Body of pancreas (tissue), 4 donors: ENCODE measurements at regions not wholly inside any gene's neighbourhood (a gene's known extent, or its start where the extent isn't known, plus 50 kb on each side); places are given as distances from the start of the nearest gene placed in this dataset.

ENCODE experiments used
- POLR2A ChIP-seq, 3 donors: fragments of 450-650 bp; IDR thresholded peaks; one replicate each; pipeline ENCODE4 v1.6.1; 2016; ENCODE audit warnings: antibody characterized with exemption in 3 of 3, mild to moderate bottlenecking in 2 of 3
- TF ChIP-seq, protein P1 (sequence below), 7 experiments: fragments of 450-650 bp in 4 of 7; fragments of 200-600 bp in 3 of 7; sonication (generic) in 3 of 7; IDR thresholded peaks; one replicate each; pipeline ENCODE4 v1.5.1; 2016 to 2019; ENCODE audit warnings: antibody characterized with exemption in 7 of 7

DNA sequence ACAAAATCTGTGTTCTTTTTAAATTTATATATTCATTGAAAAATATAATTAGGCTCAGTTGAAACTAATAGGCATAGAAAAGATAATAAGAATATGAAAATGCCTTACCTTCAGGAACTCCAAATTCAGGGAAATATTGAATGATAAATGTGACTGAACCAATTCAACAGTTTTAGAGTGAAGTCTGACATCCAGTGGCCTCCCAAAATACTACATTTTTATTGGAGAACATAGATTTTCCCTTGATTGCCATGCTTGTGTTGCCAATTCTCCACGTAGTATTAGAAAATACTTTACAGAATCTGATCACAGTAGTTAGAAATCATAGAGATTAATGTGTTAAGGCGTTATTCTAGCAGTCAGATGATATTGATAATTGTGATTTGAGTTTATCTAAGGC is 1246.7 kb downstream of the GATA3 start:
- TF ChIP-seq, protein P1, sequence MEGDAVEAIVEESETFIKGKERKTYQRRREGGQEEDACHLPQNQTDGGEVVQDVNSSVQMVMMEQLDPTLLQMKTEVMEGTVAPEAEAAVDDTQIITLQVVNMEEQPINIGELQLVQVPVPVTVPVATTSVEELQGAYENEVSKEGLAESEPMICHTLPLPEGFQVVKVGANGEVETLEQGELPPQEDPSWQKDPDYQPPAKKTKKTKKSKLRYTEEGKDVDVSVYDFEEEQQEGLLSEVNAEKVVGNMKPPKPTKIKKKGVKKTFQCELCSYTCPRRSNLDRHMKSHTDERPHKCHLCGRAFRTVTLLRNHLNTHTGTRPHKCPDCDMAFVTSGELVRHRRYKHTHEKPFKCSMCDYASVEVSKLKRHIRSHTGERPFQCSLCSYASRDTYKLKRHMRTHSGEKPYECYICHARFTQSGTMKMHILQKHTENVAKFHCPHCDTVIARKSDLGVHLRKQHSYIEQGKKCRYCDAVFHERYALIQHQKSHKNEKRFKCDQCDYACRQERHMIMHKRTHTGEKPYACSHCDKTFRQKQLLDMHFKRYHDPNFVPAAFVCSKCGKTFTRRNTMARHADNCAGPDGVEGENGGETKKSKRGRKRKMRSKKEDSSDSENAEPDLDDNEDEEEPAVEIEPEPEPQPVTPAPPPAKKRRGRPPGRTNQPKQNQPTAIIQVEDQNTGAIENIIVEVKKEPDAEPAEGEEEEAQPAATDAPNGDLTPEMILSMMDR (IDR thresholded peaks at IDR 0.05) = no peak
- no peak for TF ChIP-seq POLR2A (IDR thresholded peaks at IDR 0.05)
